Fibroblast of lung (primary cell): ENCODE measurements at regions not wholly inside any gene's neighbourhood (a gene's known extent, or its start where the extent isn't known, plus 50 kb on each side); places are given as distances from the start of the nearest gene placed in this dataset.
"Not testable (repeated sequence)": the region's sequence is repeated elsewhere in the genome, so short reads cannot be mapped to it uniquely, and the experiment has no call there.

Experiments
- DNase-seq, 2 donors: peaks; one replicate each; pipeline versions ENCODE4 v3.0.0 to v3.0.0-alpha.2; 2010; ENCODE audit warnings: low read depth in 2 of 2
- H2AFZ ChIP-seq: 2 replicates; pipeline ENCODE4 v1.5.1; 2012; ENCODE audit warnings: low read length, control low read depth, inconsistent platforms
- H3K27ac ChIP-seq: 2 replicates; pipeline ENCODE4 v1.5.1; 2011; ENCODE audit warnings: low read length, control low read depth; ENCODE audit not compliant: insufficient read depth
- H3K27me3 ChIP-seq: 2 replicates; pipeline ENCODE4 v1.5.1; 2011; ENCODE audit warnings: mild to moderate bottlenecking, low read length; ENCODE audit not compliant: control insufficient read depth, insufficient read depth
- H3K36me3 ChIP-seq: 2 replicates; pipeline ENCODE4 v1.5.1; 2011; ENCODE audit warnings: low read length; ENCODE audit not compliant: control insufficient read depth, insufficient read depth
- H3K4me1 ChIP-seq: 2 replicates; pipeline ENCODE4 v1.5.1; 2011; ENCODE audit warnings: low read length; ENCODE audit not compliant: control insufficient read depth, insufficient read depth; ENCODE audit errors: extremely low read depth
- H3K4me2 ChIP-seq: 2 replicates; pipeline ENCODE4 v1.5.1; 2011; ENCODE audit warnings: low read length, control low read depth; ENCODE audit not compliant: insufficient read depth; ENCODE audit errors: extremely low read depth
- H3K4me3 ChIP-seq, 4 experiments: fragments of 200-600 bp in 1 of 4; sonication (generic) in 1 of 4; replicated peaks in 1 of 4; 2 replicates each; pipeline ENCODE4 v1.5.1; 2011 to 2016; ENCODE audit warnings: low read length in 4 of 4, low read depth in 3 of 4, mild to moderate bottlenecking in 3 of 4, control low read depth in 2 of 4, inconsistent platforms in 1 of 4, mixed read lengths in 1 of 4; ENCODE audit not compliant: insufficient read depth in 1 of 4; ENCODE audit errors: control extremely low read depth in 1 of 4
- H3K79me2 ChIP-seq: 2 replicates; pipeline ENCODE4 v1.5.1; 2012; ENCODE audit warnings: mild to moderate bottlenecking, low read length, inconsistent platforms; ENCODE audit not compliant: control insufficient read depth, insufficient read depth
- H3K9ac ChIP-seq: 2 replicates; pipeline ENCODE4 v1.5.1; 2011; ENCODE audit warnings: mild to moderate bottlenecking, low read length, control low read depth; ENCODE audit not compliant: insufficient read depth
- H3K9me3 ChIP-seq: 2 replicates; pipeline ENCODE4 v1.5.1; 2012; ENCODE audit warnings: low read depth, low read length; ENCODE audit not compliant: control insufficient read depth, insufficient read depth
- H4K20me1 ChIP-seq: 2 replicates; pipeline ENCODE4 v1.5.1; 2011; ENCODE audit warnings: low read length; ENCODE audit not compliant: control insufficient read depth, insufficient read depth; ENCODE audit errors: extremely low read depth
- CTCF ChIP-seq, 2 donors: IDR thresholded peaks in 1 of 2; conservative IDR thresholded peaks in 1 of 2; 1 replicate in 1 of 2; 2 replicates in 1 of 2; pipeline ENCODE4 v1.5.1; 2011 to 2012; ENCODE audit warnings: low read length in 2 of 2, control low read depth in 1 of 2, inconsistent platforms in 1 of 2, low read depth in 1 of 2, mild to moderate bottlenecking in 1 of 2
- EZH2 ChIP-seq: IDR thresholded peaks from 2 replicates; pipeline ENCODE4 v1.5.1; 2012; ENCODE audit warnings: low read length, control low read depth, mild to moderate bottlenecking; ENCODE audit errors: missing control alignments

GRCh38 chr7:91397612-91398011 is 133.4 kb downstream of the FZD1 start:
- no peak for TF ChIP-seq EZH2
- TF ChIP-seq CTCF (conservative IDR thresholded peaks at IDR 0.05 in 1 of 2, IDR thresholded peaks at IDR 0.05 in 1 of 2; ENCODE audit: low read depth in 1 of 2, low read length in 2 of 2) = no peak
- Histone ChIP-seq H3K4me3 (no peak overlapping the region), H3K27me3 (peaks cover 2% of the 10 kb centered on the region), H2AFZ (no peak overlapping the region), H3K4me1 (no peaks in the 10 kb centered on the region), H3K9ac (no peak overlapping the region), H3K4me2 (no peak overlapping the region), H3K79me2 (no peaks in the 10 kb centered on the region), H3K36me3 (no peaks in the 10 kb centered on the region), H3K27ac (no peak overlapping the region), H3K9me3 (no peaks in the 10 kb centered on the region), H4K20me1 (no peaks in the 10 kb centered on the region)
- no peak for DNase-seq

- TF ChIP-seq EZH2 = no peak
- no peak for TF ChIP-seq CTCF (conservative IDR thresholded peaks at IDR 0.05 in 1 of 2, IDR thresholded peaks at IDR 0.05 in 1 of 2; ENCODE audit: low read depth in 1 of 2, low read length in 2 of 2)
- H3K9me3 ChIP-seq = no peaks in the 10 kb centered on the region
- H2AFZ ChIP-seq = no peak overlapping the region
- no peaks in the 10 kb centered on the region for H3K79me2 ChIP-seq
- H4K20me1 ChIP-seq = no peaks in the 10 kb centered on the region
- no peak for DNase-seq
- H3K9ac ChIP-seq = no peak overlapping the region
- peaks cover 2% of the 10 kb centered on the region for H3K27me3 ChIP-seq
- no peak overlapping the region for H3K4me3 ChIP-seq
- H3K27ac ChIP-seq = no peak overlapping the region
- no peaks in the 10 kb centered on the region for H3K4me1 ChIP-seq
- no peaks in the 10 kb centered on the region for H3K36me3 ChIP-seq
- H3K4me2 ChIP-seq = no peak overlapping the region
Measured at GRCh38 chr7:91398341-91398740, 134.1 kb downstream of the FZD1 start.

GRCh38 chr7:91405092-91405788 is 141.0 kb downstream of the FZD1 start:
- no peak for TF ChIP-seq EZH2
- no peak for TF ChIP-seq CTCF (conservative IDR thresholded peaks at IDR 0.05 in 1 of 2, IDR thresholded peaks at IDR 0.05 in 1 of 2; ENCODE audit: low read depth in 1 of 2, low read length in 2 of 2)
- H3K9me3 ChIP-seq = no peaks in the 10 kb centered on the region
- H3K4me2 ChIP-seq = no peak overlapping the region
- no peaks in the 10 kb centered on the region for H3K27me3 ChIP-seq
- no peak overlapping the region for H3K27ac ChIP-seq
- H3K9ac ChIP-seq = no peak overlapping the region
- no peaks in the 10 kb centered on the region for H3K36me3 ChIP-seq
- H3K4me3 ChIP-seq = no peak overlapping the region
- no peaks in the 10 kb centered on the region for H3K4me1 ChIP-seq
- H4K20me1 ChIP-seq = no peaks in the 10 kb centered on the region
- no peaks in the 10 kb centered on the region for H3K79me2 ChIP-seq
- DNase-seq = no peak
- no peak overlapping the region for H2AFZ ChIP-seq

- H3K9ac ChIP-seq, H3K27me3 ChIP-seq, H2AFZ ChIP-seq, H4K20me1 ChIP-seq, DNase-seq, H3K27ac ChIP-seq, H3K4me1 ChIP-seq, H3K9me3 ChIP-seq, H3K36me3 ChIP-seq, H3K4me3 ChIP-seq, H3K79me2 ChIP-seq, H3K4me2 ChIP-seq: not testable (repeated sequence)
Measured at GRCh38 chr7:91405873-91406272, 141.6 kb downstream of the FZD1 start.
